Activated naive CD4-positive, alpha-beta T cell treated with anti-CD3 and anti-CD28 coated beads, Interleukin-2, amount 50 U/mL, for 72 hours (primary cell): ENCODE measurements at regions not wholly inside any gene's neighbourhood (a gene's known extent, or its start where the extent isn't known, plus 50 kb on each side); places are given as distances from the start of the nearest gene placed in this dataset.

Experiments
- ATAC-seq, 2 donors: fragments of 150-1000 bp; cut with Tn5 transposase; 2 replicates each; pipeline ENCODE4 v1.10.0; 2021; ENCODE audit warnings: mild to moderate bottlenecking in 2 of 2, moderate library complexity in 2 of 2
- DNase-seq, 2 donors: peaks; one replicate each; pipeline ENCODE4 v3.0.0; 2021 to 2022; ENCODE audit warnings: low spot score in 2 of 2
- H3K27ac Mint-ChIP-seq, 2 donors: one replicate each; pipeline ENCODE4 v1.8.0; 2022; ENCODE audit warnings: mild to moderate bottlenecking in 2 of 2, mixed read lengths in 2 of 2
- H3K36me3 Mint-ChIP-seq, 2 donors: one replicate each; pipeline ENCODE4 v1.8.0; 2022; ENCODE audit warnings: mixed read lengths in 2 of 2
- H3K9me3 Mint-ChIP-seq, 2 donors: one replicate each; pipeline ENCODE4 v1.8.0; 2022; ENCODE audit warnings: mixed read lengths in 2 of 2

GRCh38 chr2:145721681-145722080 is 1201.8 kb upstream of the ZEB2 start:
- peaks cover 4 to 5% of the 10 kb centered on the region in 2 donors for H3K9me3 Mint-ChIP-seq
- ATAC-seq (no peak), DNase-seq (no peak)
- no peak overlapping the region for H3K27ac Mint-ChIP-seq
- H3K36me3 Mint-ChIP-seq, result no peaks in the 10 kb centered on the region

GRCh38 chr2:145715601-145716000 is 1195.7 kb upstream of the ZEB2 start:
- no peaks in the 10 kb centered on the region for H3K36me3 Mint-ChIP-seq
- ATAC-seq, result no peak
- no peak for DNase-seq
- no peaks in the 10 kb centered on the region for H3K9me3 Mint-ChIP-seq
- no peak overlapping the region for H3K27ac Mint-ChIP-seq

- Mint-ChIP-seq H3K9me3 (peaks cover 0 to 15% of the 10 kb centered on the region in 2 donors), H3K36me3 (no peaks in the 10 kb centered on the region), H3K27ac (no peak overlapping the region)
- ATAC-seq (no peak), DNase-seq (no peak)
Measured at GRCh38 chr2:145710303-145710702, 1190.4 kb upstream of the ZEB2 start.

- ATAC-seq (no peak), DNase-seq (no peak)
- Mint-ChIP-seq H3K27ac (no peak overlapping the region), H3K9me3 (peaks cover 3 to 5% of the 10 kb centered on the region in 2 donors), H3K36me3 (no peaks in the 10 kb centered on the region)
Measured at GRCh38 chr2:145702305-145702704, 1182.4 kb upstream of the ZEB2 start.

GRCh38 chr2:145692971-145693478 is 1173.1 kb upstream of the ZEB2 start:
- DNase-seq (no peak), ATAC-seq (no peak)
- Mint-ChIP-seq H3K27ac (no peak overlapping the region), H3K36me3 (no peaks in the 10 kb centered on the region), H3K9me3 (peaks cover 0 to 3% of the 10 kb centered on the region in 2 donors)

GRCh38 chr2:145691659-145692058 is 1171.7 kb upstream of the ZEB2 start:
- H3K9me3 Mint-ChIP-seq, result peaks cover 0 to under 1% of the 10 kb centered on the region in 2 donors
- no peaks in the 10 kb centered on the region for H3K36me3 Mint-ChIP-seq
- no peak for ATAC-seq
- DNase-seq, result no peak
- no peak overlapping the region for H3K27ac Mint-ChIP-seq

GRCh38 chr2:145690183-145690778 is 1170.4 kb upstream of the ZEB2 start:
- ATAC-seq (no peak), DNase-seq (no peak)
- Mint-ChIP-seq H3K36me3 (no peaks in the 10 kb centered on the region), H3K9me3 (no peaks in the 10 kb centered on the region), H3K27ac (no peak overlapping the region)

GRCh38 chr2:145689277-145689676 is 1169.4 kb upstream of the ZEB2 start:
- Mint-ChIP-seq H3K36me3 (no peaks in the 10 kb centered on the region), H3K27ac (no peak overlapping the region), H3K9me3 (no peaks in the 10 kb centered on the region)
- ATAC-seq (no peak), DNase-seq (no peak)

GRCh38 chr2:145688156-145688555 is 1168.2 kb upstream of the ZEB2 start:
- Mint-ChIP-seq H3K36me3 (no peaks in the 10 kb centered on the region), H3K9me3 (no peaks in the 10 kb centered on the region)
- DNase-seq, result no peak

GRCh38 chr2:145687442-145688134 is 1167.7 kb upstream of the ZEB2 start:
- Mint-ChIP-seq H3K9me3 (no peaks in the 10 kb centered on the region), H3K36me3 (no peaks in the 10 kb centered on the region), H3K27ac (no peak overlapping the region)
- ATAC-seq (no peak), DNase-seq (no peak)

More at GRCh38 chr2:145688156-145688555, 1168.2 kb upstream of the ZEB2 start:
- H3K27ac Mint-ChIP-seq, result no peak overlapping the region
- no peak for ATAC-seq

GRCh38 chr2:145685383-145686050 is 1165.6 kb upstream of the ZEB2 start:
- ATAC-seq (no peak), DNase-seq (no peak)
- Mint-ChIP-seq H3K27ac (no peak overlapping the region), H3K36me3 (no peaks in the 10 kb centered on the region), H3K9me3 (no peaks in the 10 kb centered on the region)

- ATAC-seq (no peak), DNase-seq (no peak)
- Mint-ChIP-seq H3K9me3 (peaks cover 0 to 3% of the 10 kb centered on the region in 2 donors), H3K27ac (no peak overlapping the region), H3K36me3 (no peaks in the 10 kb centered on the region)
Measured at GRCh38 chr2:145682546-145683157, 1162.7 kb upstream of the ZEB2 start.

- DNase-seq (no peak), ATAC-seq (no peak)
- no peak overlapping the region for H3K27ac Mint-ChIP-seq
- no peaks in the 10 kb centered on the region for H3K36me3 Mint-ChIP-seq
- H3K9me3 Mint-ChIP-seq, result peaks cover 0 to 7% of the 10 kb centered on the region in 2 donors
Measured at GRCh38 chr2:145680276-145680675, 1160.4 kb upstream of the ZEB2 start.

GRCh38 chr2:145677371-145677770 is 1157.5 kb upstream of the ZEB2 start:
- Mint-ChIP-seq H3K36me3 (no peaks in the 10 kb centered on the region), H3K9me3 (peaks cover 9 to 11% of the 10 kb centered on the region in 2 donors), H3K27ac (no peak overlapping the region)

GRCh38 chr2:145674705-145675104 is 1154.8 kb upstream of the ZEB2 start:
- no peak overlapping the region for H3K27ac Mint-ChIP-seq
- peaks cover 9 to 15% of the 10 kb centered on the region in 2 donors for H3K9me3 Mint-ChIP-seq
- DNase-seq (no peak), ATAC-seq (no peak)
- no peaks in the 10 kb centered on the region for H3K36me3 Mint-ChIP-seq

More at GRCh38 chr2:145677371-145677770, 1157.5 kb upstream of the ZEB2 start:
- DNase-seq (no peak), ATAC-seq (no peak)

- Mint-ChIP-seq H3K27ac (no peak overlapping the region), H3K9me3 (peaks cover 9 to 11% of the 10 kb centered on the region in 2 donors), H3K36me3 (no peaks in the 10 kb centered on the region)
- ATAC-seq (no peak), DNase-seq (no peak)
Measured at GRCh38 chr2:145669301-145669700, 1149.4 kb upstream of the ZEB2 start.

- H3K9me3 Mint-ChIP-seq, result peaks cover under 1 to 4% of the 10 kb centered on the region in 2 donors
- ATAC-seq (no peak), DNase-seq (no peak)
- H3K36me3 Mint-ChIP-seq, result no peaks in the 10 kb centered on the region
- H3K27ac Mint-ChIP-seq, result no peak overlapping the region
Measured at GRCh38 chr2:145666552-145666951, 1146.6 kb upstream of the ZEB2 start.
